Testis (tissue), 2 donors: ENCODE measurements at regions not wholly inside any gene's neighbourhood (a gene's known extent, or its start where the extent isn't known, plus 50 kb on each side); places are given as distances from the start of the nearest gene placed in this dataset.

ENCODE experiments used
- CTCF ChIP-seq, 3 experiments: fragments of 450-650 bp in 2 of 3; fragments of 200-600 bp in 1 of 3; sonication (generic) in 1 of 3; IDR thresholded peaks; one replicate each; pipeline ENCODE4 v1.5.1; 2016 to 2019; ENCODE audit warnings: antibody characterized with exemption in 3 of 3, mild to moderate bottlenecking in 2 of 3, moderate library complexity in 1 of 3
- POLR2A ChIP-seq: fragments of 450-650 bp; IDR thresholded peaks from one replicate; pipeline ENCODE4 v1.6.1; 2017; ENCODE audit warnings: antibody characterized with exemption, mild to moderate bottlenecking, moderate library complexity

GRCh38 chr12:111207761-111208160 lies 161.1 kb downstream of the PHETA1 start:
- TF ChIP-seq CTCF (IDR thresholded peaks at IDR 0.05) (no peak), POLR2A (no peak)
